ENCODE measurements at regions not wholly inside any gene's neighbourhood (a gene's known extent, or its start where the extent isn't known, plus 50 kb on each side); places are given as distances from the start of the nearest gene placed in this dataset.

- no peak for DNase-seq (ENCODE audit: low read depth)
Measured at GRCh38 chr20:10990625-10991382, 317.0 kb upstream of the JAG1 start.

- DNase-seq (ENCODE audit: low read depth): peak; percentile 39
Measured at GRCh38 chr20:10992731-10993130, 318.9 kb upstream of the JAG1 start.

GRCh38 chr20:10994991-10995700, 321.3 kb upstream of the JAG1 start:
- no peak for DNase-seq (ENCODE audit: low read depth)

- no peak for DNase-seq (ENCODE audit: low read depth)
Measured at GRCh38 chr20:10998476-10998875, 324.7 kb upstream of the JAG1 start.

- DNase-seq (ENCODE audit: low read depth): no peak
Measured at GRCh38 chr20:11000416-11000815, 326.6 kb upstream of the JAG1 start.

- DNase-seq (ENCODE audit: low read depth): no peak
Measured at GRCh38 chr20:11001302-11001701, 327.5 kb upstream of the JAG1 start.

GRCh38 chr20:11001764-11002540, 328.2 kb upstream of the JAG1 start:
- DNase-seq (ENCODE audit: low read depth): peak; percentile 93

GRCh38 chr20:11003341-11003740, 329.5 kb upstream of the JAG1 start:
- DNase-seq (ENCODE audit: low read depth): no peak

GRCh38 chr20:11008444-11009033, 334.7 kb upstream of the JAG1 start:
- DNase-seq (ENCODE audit: low read depth): no peak

- DNase-seq (ENCODE audit: low read depth): no peak
Measured at GRCh38 chr20:11011653-11012052, 337.9 kb upstream of the JAG1 start.

- DNase-seq (ENCODE audit: low read depth): peak; percentile 60
Measured at GRCh38 chr20:11012975-11013374, 339.2 kb upstream of the JAG1 start.

- DNase-seq (ENCODE audit: low read depth): no peak
Measured at GRCh38 chr20:11013801-11014200, 340.0 kb upstream of the JAG1 start.

GRCh38 chr20:11015440-11015839, 341.6 kb upstream of the JAG1 start:
- no peak for DNase-seq (ENCODE audit: low read depth)

GRCh38 chr20:11017446-11017845, 343.6 kb upstream of the JAG1 start:
- peak; percentile 11 for DNase-seq (ENCODE audit: low read depth)

GRCh38 chr20:11018668-11019170, 344.9 kb upstream of the JAG1 start:
- DNase-seq (ENCODE audit: low read depth): no peak

GRCh38 chr20:11020712-11021111, 346.9 kb upstream of the JAG1 start:
- no peak for DNase-seq (ENCODE audit: low read depth)

GRCh38 chr20:11027224-11027623, 353.4 kb upstream of the JAG1 start:
- no peak for DNase-seq (ENCODE audit: low read depth)

GRCh38 chr20:11030351-11030750, 356.6 kb upstream of the JAG1 start:
- no peak for DNase-seq (ENCODE audit: low read depth)

- no peak for DNase-seq (ENCODE audit: low read depth)
Measured at GRCh38 chr20:11031300-11031699, 357.5 kb upstream of the JAG1 start.

- no peak for DNase-seq (ENCODE audit: low read depth)
Measured at GRCh38 chr20:11032611-11033010, 358.8 kb upstream of the JAG1 start.

GRCh38 chr20:11034025-11034424, 360.2 kb upstream of the JAG1 start:
- no peak for DNase-seq (ENCODE audit: low read depth)

GRCh38 chr20:11035211-11035610, 361.4 kb upstream of the JAG1 start:
- peak; percentile 64 for DNase-seq (ENCODE audit: low read depth)
